Ishikawa (cell line): ENCODE measurements at regions not wholly inside any gene's neighbourhood (a gene's known extent, or its start where the extent isn't known, plus 50 kb on each side); places are given as distances from the start of the nearest gene placed in this dataset.

ENCODE experiments used
- CEBPB ChIP-seq: IDR thresholded peaks from 2 replicates; pipeline ENCODE4 v1.6.1; 2012
- EGR1 ChIP-seq: IDR thresholded peaks from 2 replicates; pipeline ENCODE4 v1.6.1; 2012
- EP300 ChIP-seq: IDR thresholded peaks from 2 replicates; pipeline ENCODE4 v1.6.1; 2012; ENCODE audit warnings: borderline replicate concordance
- FOXM1 ChIP-seq: IDR thresholded peaks from 2 replicates; pipeline ENCODE4 v1.6.1; 2012; ENCODE audit warnings: low read depth, borderline replicate concordance
- NFIC ChIP-seq: IDR thresholded peaks from 2 replicates; pipeline ENCODE4 v1.6.1; 2012
- RAD21 ChIP-seq: IDR thresholded peaks from 2 replicates; pipeline ENCODE4 v1.6.1; 2012; ENCODE audit warnings: low read depth
- TAF1 ChIP-seq: IDR thresholded peaks from 2 replicates; pipeline ENCODE4 v1.6.1; 2012; ENCODE audit warnings: low read depth, mild to moderate bottlenecking
- TCF12 ChIP-seq: IDR thresholded peaks from 2 replicates; pipeline ENCODE4 v1.6.1; 2012; ENCODE audit warnings: low read depth
- ZBTB7A ChIP-seq: IDR thresholded peaks from 2 replicates; pipeline ENCODE4 v1.6.1; 2012; ENCODE audit warnings: low read depth

- no peak for TF ChIP-seq EP300
- no peak for TF ChIP-seq FOXM1
- TF ChIP-seq RAD21 = no peak
- no peak for TF ChIP-seq EGR1
- no peak for TF ChIP-seq CEBPB
- TF ChIP-seq TAF1 = no peak
- TF ChIP-seq ZBTB7A = no peak
- TF ChIP-seq NFIC = no peak
- TF ChIP-seq TCF12 = no peak
These were observed 192.8 kb upstream of the RGS6 start for GRCh38 chr14:71739273-71739990.
